ENCODE measurements at regions not wholly inside any gene's neighbourhood (a gene's known extent, or its start where the extent isn't known, plus 50 kb on each side); places are given as distances from the start of the nearest gene placed in this dataset.
"Not testable (repeated sequence)": the region's sequence is repeated elsewhere in the genome, so short reads cannot be mapped to it uniquely, and the experiment has no call there.

DNA sequence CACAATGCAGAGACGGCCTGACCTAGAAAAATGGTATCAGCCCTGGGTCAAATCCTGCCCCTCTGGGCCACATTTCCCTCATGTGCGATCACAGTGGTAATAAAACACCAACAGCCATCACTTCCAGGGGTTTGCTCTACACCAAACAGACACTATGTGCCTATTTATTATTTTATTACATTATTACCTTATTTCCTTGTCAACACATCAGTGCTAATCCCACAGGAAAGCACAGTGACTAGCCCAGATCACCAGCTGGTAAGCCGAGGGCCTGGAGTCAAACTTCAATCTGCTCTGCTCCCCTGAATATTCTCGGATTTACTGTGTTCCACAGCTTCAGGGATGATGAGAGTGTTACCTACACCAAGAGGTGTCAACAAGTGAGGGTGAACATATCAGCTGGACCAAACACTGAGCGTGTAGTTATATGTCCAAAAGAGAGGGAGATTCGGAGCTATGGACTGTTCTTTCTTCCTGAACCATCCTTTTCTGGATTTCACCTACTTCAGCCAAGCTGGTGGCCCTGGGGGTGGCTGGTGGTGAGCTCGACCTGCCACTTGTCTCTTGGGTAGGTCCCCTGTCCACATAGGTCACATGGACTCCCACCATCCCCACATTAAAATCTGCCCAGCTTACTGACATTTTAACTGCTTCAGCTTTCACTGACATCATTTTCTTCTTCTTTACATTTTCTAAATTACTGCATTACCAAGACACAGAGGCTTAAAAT, 198.9 kb downstream of the ANKRD30B start:
- TF ChIP-seq EP300 (IDR thresholded peaks at IDR 0.05; ENCODE audit: low read depth); POLR2A (IDR thresholded peaks at IDR 0.05); POLR2AphosphoS5 (IDR thresholded peaks at IDR 0.05): not testable (repeated sequence)
- TF ChIP-seq, protein P1, sequence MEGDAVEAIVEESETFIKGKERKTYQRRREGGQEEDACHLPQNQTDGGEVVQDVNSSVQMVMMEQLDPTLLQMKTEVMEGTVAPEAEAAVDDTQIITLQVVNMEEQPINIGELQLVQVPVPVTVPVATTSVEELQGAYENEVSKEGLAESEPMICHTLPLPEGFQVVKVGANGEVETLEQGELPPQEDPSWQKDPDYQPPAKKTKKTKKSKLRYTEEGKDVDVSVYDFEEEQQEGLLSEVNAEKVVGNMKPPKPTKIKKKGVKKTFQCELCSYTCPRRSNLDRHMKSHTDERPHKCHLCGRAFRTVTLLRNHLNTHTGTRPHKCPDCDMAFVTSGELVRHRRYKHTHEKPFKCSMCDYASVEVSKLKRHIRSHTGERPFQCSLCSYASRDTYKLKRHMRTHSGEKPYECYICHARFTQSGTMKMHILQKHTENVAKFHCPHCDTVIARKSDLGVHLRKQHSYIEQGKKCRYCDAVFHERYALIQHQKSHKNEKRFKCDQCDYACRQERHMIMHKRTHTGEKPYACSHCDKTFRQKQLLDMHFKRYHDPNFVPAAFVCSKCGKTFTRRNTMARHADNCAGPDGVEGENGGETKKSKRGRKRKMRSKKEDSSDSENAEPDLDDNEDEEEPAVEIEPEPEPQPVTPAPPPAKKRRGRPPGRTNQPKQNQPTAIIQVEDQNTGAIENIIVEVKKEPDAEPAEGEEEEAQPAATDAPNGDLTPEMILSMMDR (IDR thresholded peaks at IDR 0.05) = not testable (repeated sequence)
